WTC11 (cell line): ENCODE measurements at regions not wholly inside any gene's neighbourhood (a gene's known extent, or its start where the extent isn't known, plus 50 kb on each side); places are given as distances from the start of the nearest gene placed in this dataset.

Experiments used
- ATAC-seq: fragments of 200-7000 bp; cut with Tn5 transposase; 2 replicates; pipeline ENCODE4 v1.10.0; 2021; ENCODE audit warnings: mild to moderate bottlenecking, moderate library complexity
- CTCF ChIA-PET: fragments of 300-600 bp; sonication (Branson Sonifier 250); formaldehyde crosslinking; loops from one replicate; lab custom pipeline; 2021; ENCODE audit warnings: antibody characterized with exemption; lab: Charles Lee
- POLR2A ChIA-PET: fragments of 350-600 bp; sonication (Branson Sonifier 250); formaldehyde crosslinking; loops from one replicate; lab custom pipeline; 2021; ENCODE audit warnings: antibody characterized with exemption; lab: Charles Lee
- DNase-seq: peaks from one replicate; pipeline ENCODE4 v3.0.0; 2021; ENCODE audit warnings: low spot score
- H3K27ac Mint-ChIP-seq: 2 replicates; pipeline ENCODE4 v1.8.0; 2021; ENCODE audit warnings: mixed read lengths
- H3K27me3 Mint-ChIP-seq: 2 replicates; pipeline ENCODE4 v1.8.0; 2021; ENCODE audit warnings: low read depth, mild to moderate bottlenecking, moderate library complexity, mixed read lengths
- H3K36me3 Mint-ChIP-seq: 2 replicates; pipeline ENCODE4 v1.8.0; 2021; ENCODE audit warnings: mixed read lengths
- H3K4me1 Mint-ChIP-seq: 2 replicates; pipeline ENCODE4 v1.8.0; 2022; ENCODE audit warnings: mixed read lengths
- H3K4me3 Mint-ChIP-seq: 2 replicates; pipeline ENCODE4 v1.8.0; 2021; ENCODE audit warnings: mild to moderate bottlenecking, moderate library complexity, mixed read lengths
- H3K9me3 Mint-ChIP-seq: 2 replicates; pipeline ENCODE4 v1.8.0; 2021; ENCODE audit warnings: mixed read lengths
- CBFB ChIP-seq: sonication (generic); formaldehyde crosslinking; IDR thresholded peaks from 2 replicates; pipeline ENCODE4 v1.8.1; 2022; ENCODE audit warnings: mild to moderate bottlenecking, low read depth, missing genetic modification reagents
- ELF4 ChIP-seq: sonication (generic); formaldehyde crosslinking; IDR thresholded peaks from 2 replicates; pipeline ENCODE4 v1.8.1; 2022; ENCODE audit warnings: low read depth, mild to moderate bottlenecking, moderate library complexity, missing genetic modification reagents
- ESRRA ChIP-seq: sonication (generic); formaldehyde crosslinking; IDR thresholded peaks from 2 replicates; pipeline ENCODE4 v1.8.1; 2022; ENCODE audit warnings: mild to moderate bottlenecking, missing genetic modification reagents, borderline replicate concordance
- GABPB1 ChIP-seq: sonication (generic); formaldehyde crosslinking; IDR thresholded peaks from 2 replicates; pipeline ENCODE4 v1.8.1; 2023; ENCODE audit warnings: mild to moderate bottlenecking, missing genetic modification reagents
- HMGA2 ChIP-seq: fragments of 250-450 bp; sonication (Bioruptor Pico); IDR thresholded peaks from 2 replicates; pipeline ENCODE4 v1.4.0; 2021; ENCODE audit warnings: mild to moderate bottlenecking, moderate library complexity
- MLX ChIP-seq: sonication (generic); formaldehyde crosslinking; IDR thresholded peaks from 2 replicates; pipeline ENCODE4 v1.8.1; 2023; ENCODE audit warnings: mild to moderate bottlenecking, missing genetic modification reagents, moderate library complexity
- NFYB ChIP-seq: sonication (generic); formaldehyde crosslinking; conservative IDR thresholded peaks from 2 replicates; pipeline ENCODE4 v1.8.0; 2022; ENCODE audit warnings: low read depth, missing genetic modification reagents
- OVOL2 ChIP-seq: fragments of 250-450 bp; sonication (Bioruptor Pico); IDR thresholded peaks from 2 replicates; pipeline ENCODE4 v1.9.0; 2021; ENCODE audit warnings: mild to moderate bottlenecking, borderline replicate concordance
- TEAD1 ChIP-seq: sonication (generic); formaldehyde crosslinking; IDR thresholded peaks from 2 replicates; pipeline ENCODE4 v1.8.0; 2022; ENCODE audit warnings: mild to moderate bottlenecking, missing genetic modification reagents
- ZNF425 ChIP-seq: fragments of 250-450 bp; sonication (Bioruptor Pico); conservative IDR thresholded peaks from 2 replicates; pipeline ENCODE4 v1.9.0; 2021; ENCODE audit warnings: mild to moderate bottlenecking
- TF ChIP-seq, protein P1 (sequence below): sonication (generic); formaldehyde crosslinking; IDR thresholded peaks from 2 replicates; pipeline ENCODE4 v1.8.1; 2022; ENCODE audit warnings: low read depth, missing genetic modification reagents, borderline replicate concordance
- TF ChIP-seq, protein P2 (sequence below): fragments of 250-450 bp; sonication (Bioruptor Pico); IDR thresholded peaks from 2 replicates; pipeline ENCODE4 v1.8.0; 2021; ENCODE audit warnings: mild to moderate bottlenecking
- TF ChIP-seq, protein P3 (sequence below): sonication (generic); formaldehyde crosslinking; IDR thresholded peaks from 2 replicates; pipeline ENCODE4 v1.8.0; 2023; ENCODE audit warnings: missing genetic modification reagents, mild to moderate bottlenecking, borderline replicate concordance
- TF ChIP-seq, protein P4 (sequence below): sonication (generic); formaldehyde crosslinking; IDR thresholded peaks from 2 replicates; pipeline ENCODE4 v1.8.0; 2022; ENCODE audit warnings: mild to moderate bottlenecking, missing genetic modification reagents
- TF ChIP-seq, protein P5 (sequence below): fragments of 250-450 bp; sonication (Bioruptor Pico); IDR thresholded peaks from 2 replicates; pipeline ENCODE4 v1.9.0; 2021; ENCODE audit warnings: moderate library complexity, mild to moderate bottlenecking, inconsistent platforms, borderline replicate concordance

DNA sequence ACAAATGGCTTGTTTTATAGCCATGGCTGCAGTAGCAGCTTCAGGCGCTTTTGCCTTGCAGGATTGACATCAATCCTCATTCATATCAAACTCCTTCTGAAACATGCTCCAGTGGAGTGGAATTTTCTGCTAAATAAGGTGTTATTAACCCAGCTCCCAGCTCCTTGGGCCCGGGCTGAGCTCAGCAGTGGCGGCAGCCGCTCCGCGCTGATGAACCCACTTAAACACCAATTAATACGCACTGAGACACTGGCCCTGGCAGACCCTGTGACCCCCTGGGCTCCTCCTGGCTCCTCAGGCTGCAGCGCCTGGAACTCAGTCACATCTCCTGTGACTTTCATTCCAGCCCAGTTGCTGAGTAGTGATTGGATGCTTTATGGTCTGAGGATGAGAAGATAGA lies 137.4 kb upstream of the GRIK3 start:
- TF ChIP-seq OVOL2 (CRISPR knock-in tag) (no peak), MLX (CRISPR knock-in tag) (no peak), TEAD1 (CRISPR knock-in tag) (no peak), ESRRA (CRISPR knock-in tag) (no peak), NFYB (CRISPR knock-in tag) (no peak), HMGA2 (CRISPR knock-in tag) (no peak), ZNF425 (no peak), GABPB1 (no peak), ELF4 (CRISPR knock-in tag) (no peak)
- TF ChIP-seq, protein P1, sequence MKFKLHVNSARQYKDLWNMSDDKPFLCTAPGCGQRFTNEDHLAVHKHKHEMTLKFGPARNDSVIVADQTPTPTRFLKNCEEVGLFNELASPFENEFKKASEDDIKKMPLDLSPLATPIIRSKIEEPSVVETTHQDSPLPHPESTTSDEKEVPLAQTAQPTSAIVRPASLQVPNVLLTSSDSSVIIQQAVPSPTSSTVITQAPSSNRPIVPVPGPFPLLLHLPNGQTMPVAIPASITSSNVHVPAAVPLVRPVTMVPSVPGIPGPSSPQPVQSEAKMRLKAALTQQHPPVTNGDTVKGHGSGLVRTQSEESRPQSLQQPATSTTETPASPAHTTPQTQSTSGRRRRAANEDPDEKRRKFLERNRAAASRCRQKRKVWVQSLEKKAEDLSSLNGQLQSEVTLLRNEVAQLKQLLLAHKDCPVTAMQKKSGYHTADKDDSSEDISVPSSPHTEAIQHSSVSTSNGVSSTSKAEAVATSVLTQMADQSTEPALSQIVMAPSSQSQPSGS (CRISPR knock-in tag): no peak
- TF ChIP-seq, protein P2, sequence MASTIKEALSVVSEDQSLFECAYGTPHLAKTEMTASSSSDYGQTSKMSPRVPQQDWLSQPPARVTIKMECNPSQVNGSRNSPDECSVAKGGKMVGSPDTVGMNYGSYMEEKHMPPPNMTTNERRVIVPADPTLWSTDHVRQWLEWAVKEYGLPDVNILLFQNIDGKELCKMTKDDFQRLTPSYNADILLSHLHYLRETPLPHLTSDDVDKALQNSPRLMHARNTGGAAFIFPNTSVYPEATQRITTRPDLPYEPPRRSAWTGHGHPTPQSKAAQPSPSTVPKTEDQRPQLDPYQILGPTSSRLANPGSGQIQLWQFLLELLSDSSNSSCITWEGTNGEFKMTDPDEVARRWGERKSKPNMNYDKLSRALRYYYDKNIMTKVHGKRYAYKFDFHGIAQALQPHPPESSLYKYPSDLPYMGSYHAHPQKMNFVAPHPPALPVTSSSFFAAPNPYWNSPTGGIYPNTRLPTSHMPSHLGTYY (CRISPR knock-in tag): no peak
- TF ChIP-seq, protein P3, sequence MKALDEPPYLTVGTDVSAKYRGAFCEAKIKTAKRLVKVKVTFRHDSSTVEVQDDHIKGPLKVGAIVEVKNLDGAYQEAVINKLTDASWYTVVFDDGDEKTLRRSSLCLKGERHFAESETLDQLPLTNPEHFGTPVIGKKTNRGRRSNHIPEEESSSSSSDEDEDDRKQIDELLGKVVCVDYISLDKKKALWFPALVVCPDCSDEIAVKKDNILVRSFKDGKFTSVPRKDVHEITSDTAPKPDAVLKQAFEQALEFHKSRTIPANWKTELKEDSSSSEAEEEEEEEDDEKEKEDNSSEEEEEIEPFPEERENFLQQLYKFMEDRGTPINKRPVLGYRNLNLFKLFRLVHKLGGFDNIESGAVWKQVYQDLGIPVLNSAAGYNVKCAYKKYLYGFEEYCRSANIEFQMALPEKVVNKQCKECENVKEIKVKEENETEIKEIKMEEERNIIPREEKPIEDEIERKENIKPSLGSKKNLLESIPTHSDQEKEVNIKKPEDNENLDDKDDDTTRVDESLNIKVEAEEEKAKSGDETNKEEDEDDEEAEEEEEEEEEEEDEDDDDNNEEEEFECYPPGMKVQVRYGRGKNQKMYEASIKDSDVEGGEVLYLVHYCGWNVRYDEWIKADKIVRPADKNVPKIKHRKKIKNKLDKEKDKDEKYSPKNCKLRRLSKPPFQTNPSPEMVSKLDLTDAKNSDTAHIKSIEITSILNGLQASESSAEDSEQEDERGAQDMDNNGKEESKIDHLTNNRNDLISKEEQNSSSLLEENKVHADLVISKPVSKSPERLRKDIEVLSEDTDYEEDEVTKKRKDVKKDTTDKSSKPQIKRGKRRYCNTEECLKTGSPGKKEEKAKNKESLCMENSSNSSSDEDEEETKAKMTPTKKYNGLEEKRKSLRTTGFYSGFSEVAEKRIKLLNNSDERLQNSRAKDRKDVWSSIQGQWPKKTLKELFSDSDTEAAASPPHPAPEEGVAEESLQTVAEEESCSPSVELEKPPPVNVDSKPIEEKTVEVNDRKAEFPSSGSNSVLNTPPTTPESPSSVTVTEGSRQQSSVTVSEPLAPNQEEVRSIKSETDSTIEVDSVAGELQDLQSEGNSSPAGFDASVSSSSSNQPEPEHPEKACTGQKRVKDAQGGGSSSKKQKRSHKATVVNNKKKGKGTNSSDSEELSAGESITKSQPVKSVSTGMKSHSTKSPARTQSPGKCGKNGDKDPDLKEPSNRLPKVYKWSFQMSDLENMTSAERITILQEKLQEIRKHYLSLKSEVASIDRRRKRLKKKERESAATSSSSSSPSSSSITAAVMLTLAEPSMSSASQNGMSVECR: no peak
- H3K9me3 Mint-ChIP-seq: no peaks in the 10 kb centered on the region
- H3K4me1 Mint-ChIP-seq: peaks cover 8% of the 10 kb centered on the region
- H3K36me3 Mint-ChIP-seq: no peaks in the 10 kb centered on the region
- no peak overlapping the region for H3K4me3 Mint-ChIP-seq
- ChIA-PET CTCF (no interaction called here), POLR2A (no interaction called here)
- ATAC-seq: no peak
- H3K27me3 Mint-ChIP-seq: peaks cover 7% of the 10 kb centered on the region; the same call in 1 of the 2 replicates
- DNase-seq: no peak
- H3K27ac Mint-ChIP-seq: no peak overlapping the region

DNA sequence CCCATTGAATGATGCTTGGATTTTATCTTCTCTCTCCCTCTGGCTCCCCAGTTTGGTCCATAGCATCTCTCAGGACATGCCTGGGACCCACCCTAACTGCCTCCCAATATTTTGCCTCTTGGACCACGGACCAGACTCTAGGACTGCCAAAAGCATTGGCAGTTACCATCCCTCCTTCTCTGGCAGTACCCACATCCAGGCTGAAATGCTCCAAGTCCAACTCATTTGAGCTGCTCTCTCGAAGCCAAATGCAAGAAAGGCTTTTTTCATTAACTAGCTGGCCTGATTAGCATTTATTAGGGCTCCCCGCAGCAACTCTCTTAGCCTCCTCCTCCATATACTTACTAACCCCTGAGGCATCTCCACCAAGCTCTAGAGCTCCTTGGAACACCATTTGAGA lies 140.0 kb upstream of the GRIK3 start:
- no peaks in the 10 kb centered on the region for H3K36me3 Mint-ChIP-seq
- ChIA-PET CTCF (interaction anchor here (1.1 kb wide), 1 partner anchor 20 kb away, joined by 3 read pairs; no protein-coding TSS in a partner anchor), POLR2A (no interaction called here)
- H3K27ac Mint-ChIP-seq: no peak overlapping the region
- no peak overlapping the region for H3K4me3 Mint-ChIP-seq
- TF ChIP-seq CBFB (CRISPR knock-in tag): no peak
- TF ChIP-seq, protein P3: no peak
- TF ChIP-seq, protein P4, sequence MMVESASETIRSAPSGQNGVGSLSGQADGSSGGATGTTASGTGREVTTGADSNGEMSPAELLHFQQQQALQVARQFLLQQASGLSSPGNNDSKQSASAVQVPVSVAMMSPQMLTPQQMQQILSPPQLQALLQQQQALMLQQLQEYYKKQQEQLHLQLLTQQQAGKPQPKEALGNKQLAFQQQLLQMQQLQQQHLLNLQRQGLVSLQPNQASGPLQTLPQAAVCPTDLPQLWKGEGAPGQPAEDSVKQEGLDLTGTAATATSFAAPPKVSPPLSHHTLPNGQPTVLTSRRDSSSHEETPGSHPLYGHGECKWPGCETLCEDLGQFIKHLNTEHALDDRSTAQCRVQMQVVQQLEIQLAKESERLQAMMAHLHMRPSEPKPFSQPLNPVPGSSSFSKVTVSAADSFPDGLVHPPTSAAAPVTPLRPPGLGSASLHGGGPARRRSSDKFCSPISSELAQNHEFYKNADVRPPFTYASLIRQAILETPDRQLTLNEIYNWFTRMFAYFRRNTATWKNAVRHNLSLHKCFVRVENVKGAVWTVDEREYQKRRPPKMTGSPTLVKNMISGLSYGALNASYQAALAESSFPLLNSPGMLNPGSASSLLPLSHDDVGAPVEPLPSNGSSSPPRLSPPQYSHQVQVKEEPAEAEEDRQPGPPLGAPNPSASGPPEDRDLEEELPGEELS (CRISPR knock-in tag): no peak
- TF ChIP-seq, protein P5, sequence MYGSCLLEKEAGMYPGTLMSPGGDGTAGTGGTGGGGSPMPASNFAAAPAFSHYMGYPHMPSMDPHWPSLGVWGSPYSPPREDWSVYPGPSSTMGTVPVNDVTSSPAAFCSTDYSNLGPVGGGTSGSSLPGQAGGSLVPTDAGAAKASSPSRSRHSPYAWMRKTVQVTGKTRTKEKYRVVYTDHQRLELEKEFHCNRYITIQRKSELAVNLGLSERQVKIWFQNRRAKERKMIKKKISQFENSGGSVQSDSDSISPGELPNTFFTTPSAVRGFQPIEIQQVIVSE (CRISPR knock-in tag): no peak
- TF ChIP-seq, all 79 proteins: peak for 0
- H3K27me3 Mint-ChIP-seq: peaks cover 5% of the 10 kb centered on the region; the same call in 1 of the 2 replicates
- no peak for DNase-seq
- H3K9me3 Mint-ChIP-seq: no peaks in the 10 kb centered on the region
- H3K4me1 Mint-ChIP-seq: peaks cover 11% of the 10 kb centered on the region
- no peak for ATAC-seq
